GM12864 (cell line): ENCODE measurements at regions not wholly inside any gene's neighbourhood (a gene's known extent, or its start where the extent isn't known, plus 50 kb on each side); places are given as distances from the start of the nearest gene placed in this dataset.

Experiments used
- DNase-seq: peaks from one replicate; pipeline ENCODE4 v3.0.0-alpha.2; 2011; ENCODE audit warnings: low read depth
- H3K4me3 ChIP-seq: 2 replicates; pipeline ENCODE4 v1.5.1; 2011; ENCODE audit warnings: mild to moderate bottlenecking, low read depth, low read length, control low read depth
- CTCF ChIP-seq: IDR thresholded peaks from 2 replicates; pipeline ENCODE4 v1.5.1; 2011; ENCODE audit warnings: low read depth, mild to moderate bottlenecking, moderate library complexity, low read length, control low read depth, inconsistent platforms; ENCODE audit errors: missing control alignments

GRCh38 chr14:40318211-40318719 lies 886.0 kb upstream of the FBXO33 start:
- no peak overlapping the region for H3K4me3 ChIP-seq
- TF ChIP-seq CTCF, result no peak
- DNase-seq, result no peak

GRCh38 chr14:40317690-40318089 lies 885.5 kb upstream of the FBXO33 start:
- no peak overlapping the region for H3K4me3 ChIP-seq
- no peak for DNase-seq
- TF ChIP-seq CTCF, result no peak

- H3K4me3 ChIP-seq, result no peak overlapping the region
- no peak for DNase-seq
- TF ChIP-seq CTCF, result no peak
Measured at GRCh38 chr14:40312296-40312695, 880.1 kb upstream of the FBXO33 start.

- H3K4me3 ChIP-seq, result no peak overlapping the region
- TF ChIP-seq CTCF, result no peak
- no peak for DNase-seq
Measured at GRCh38 chr14:40309124-40309523, 876.9 kb upstream of the FBXO33 start.

- H3K4me3 ChIP-seq, result no peak overlapping the region
- no peak for TF ChIP-seq CTCF
- DNase-seq, result no peak
Measured at GRCh38 chr14:40308240-40308639, 876.0 kb upstream of the FBXO33 start.

- TF ChIP-seq CTCF, result no peak
- no peak overlapping the region for H3K4me3 ChIP-seq
- DNase-seq, result no peak
Measured at GRCh38 chr14:40296821-40297220, 864.6 kb upstream of the FBXO33 start.

GRCh38 chr14:40292664-40293063 lies 860.4 kb upstream of the FBXO33 start:
- no peak for TF ChIP-seq CTCF
- no peak for DNase-seq
- no peak overlapping the region for H3K4me3 ChIP-seq
